Body of pancreas (tissue), 4 donors: ENCODE measurements at regions not wholly inside any gene's neighbourhood (a gene's known extent, or its start where the extent isn't known, plus 50 kb on each side); places are given as distances from the start of the nearest gene placed in this dataset.

ENCODE experiments used
- CTCF ChIP-seq, 7 experiments: fragments of 450-650 bp in 4 of 7; fragments of 200-600 bp in 3 of 7; sonication (generic) in 3 of 7; IDR thresholded peaks; one replicate each; pipeline ENCODE4 v1.5.1; 2016 to 2019; ENCODE audit warnings: antibody characterized with exemption in 7 of 7
- POLR2A ChIP-seq, 3 donors: fragments of 450-650 bp; IDR thresholded peaks; one replicate each; pipeline ENCODE4 v1.6.1; 2016; ENCODE audit warnings: antibody characterized with exemption in 3 of 3, mild to moderate bottlenecking in 2 of 3

GRCh38 chr3:161163297-161163696 lies 57.8 kb upstream of the NMD3 start:
- no peak for TF ChIP-seq CTCF (IDR thresholded peaks at IDR 0.05)
- TF ChIP-seq POLR2A (IDR thresholded peaks at IDR 0.05) = no peak
